A549 (cell line): ENCODE measurements at regions not wholly inside any gene's neighbourhood (a gene's known extent, or its start where the extent isn't known, plus 50 kb on each side); places are given as distances from the start of the nearest gene placed in this dataset.
"Not testable (repeated sequence)": the region's sequence is repeated elsewhere in the genome, so short reads cannot be mapped to it uniquely, and the experiment has no call there.

Experiments used
- CTCF ChIP-seq: fragments of >200 bp; sonication (Bioruptor Twin); formaldehyde crosslinking; IDR thresholded peaks from 3 replicates; pipeline ENCODE4 v1.5.1; 2016
- EP300 ChIP-seq, 2 experiments: fragments of >200 bp; sonication (Bioruptor Twin); formaldehyde crosslinking; IDR thresholded peaks; 2 replicates in 1 of 2; 3 replicates in 1 of 2; pipeline ENCODE4 v1.6.1; 2016 to 2017

GRCh38 chr2:110392366-110392765 is 80.2 kb downstream of the LIMS4 start:
- not testable (repeated sequence) for TF ChIP-seq CTCF; EP300 (IDR thresholded peaks at IDR 0.05)
